H1 (cell line): ENCODE measurements at regions not wholly inside any gene's neighbourhood (a gene's known extent, or its start where the extent isn't known, plus 50 kb on each side); places are given as distances from the start of the nearest gene placed in this dataset.

ENCODE experiments used
- ASH2L ChIP-seq: fragments of 200-600, 300-600 bp; sonication (generic); IDR thresholded peaks from one replicate; pipeline ENCODE4 v1.7.1; 2017; ENCODE audit warnings: low read length
- KDM4A ChIP-seq: IDR thresholded peaks from one replicate; pipeline ENCODE4 v1.7.1; 2012; ENCODE audit warnings: low read depth, mild to moderate bottlenecking, moderate library complexity, low read length, inconsistent platforms; ENCODE audit not compliant: severe bottlenecking
- TAF7 ChIP-seq: optimal IDR thresholded peaks from 2 replicates; pipeline ENCODE3; 2011; ENCODE audit warnings: low read depth, mild to moderate bottlenecking, inconsistent platforms, low read length, moderate library complexity, borderline replicate concordance

- TF ChIP-seq ASH2L (no peak), TAF7 (no peak), KDM4A (no peak)
Measured at GRCh38 chr5:34554641-34555040, 101.5 kb upstream of the RAI14 start (continued).
